DND-41 (cell line): ENCODE measurements at regions not wholly inside any gene's neighbourhood (a gene's known extent, or its start where the extent isn't known, plus 50 kb on each side); places are given as distances from the start of the nearest gene placed in this dataset.

Experiments
- CTCF ChIP-seq: IDR thresholded peaks from 2 replicates; pipeline ENCODE4 v1.5.1; 2012; ENCODE audit warnings: borderline replicate concordance, low read length, moderate library complexity, mild to moderate bottlenecking; ENCODE audit not compliant: poor library complexity, severe bottlenecking; ENCODE audit errors: extremely low read depth
- EZH2 ChIP-seq: IDR thresholded peaks from 3 replicates; pipeline ENCODE4 v1.6.1; 2012; ENCODE audit warnings: borderline replicate concordance, low read depth, mild to moderate bottlenecking, moderate library complexity, low read length, inconsistent platforms; ENCODE audit not compliant: severe bottlenecking

DNA sequence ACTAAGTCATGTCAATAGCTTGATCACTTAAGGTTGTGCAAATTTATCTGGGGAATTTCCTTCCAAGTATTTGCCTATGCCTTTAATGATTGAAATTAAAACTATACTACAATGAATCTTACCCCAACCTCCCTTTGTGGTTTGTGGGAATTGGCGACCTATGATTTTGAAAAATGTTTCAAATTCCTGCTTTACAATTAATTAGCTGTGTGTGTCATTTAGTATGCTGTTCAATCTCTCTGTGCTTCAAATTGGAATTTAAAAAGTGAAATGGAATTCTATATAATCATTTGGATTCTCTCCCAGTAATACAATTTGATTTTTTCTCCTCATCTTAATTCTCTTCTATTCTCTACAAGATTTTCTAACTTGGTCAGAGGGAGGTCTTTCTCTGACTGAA, 2319.5 kb downstream of the ARAP2 start:
- TF ChIP-seq CTCF (no peak), EZH2 (no peak)
